GM23338 (cell line): ENCODE measurements at regions not wholly inside any gene's neighbourhood (a gene's known extent, or its start where the extent isn't known, plus 50 kb on each side); places are given as distances from the start of the nearest gene placed in this dataset.

Experiments used
- ATAC-seq: fragments of 200-7000 bp; cut with Tn5 transposase; 3 replicates; pipeline ENCODE4 v1.9.1; 2020
- DNase-seq: peaks from one replicate; pipeline ENCODE4 v3.0.0-alpha.2; 2015; ENCODE audit warnings: low spot score
- H2AFZ ChIP-seq: fragments of 200-600 bp; sonication (generic); 2 replicates; pipeline ENCODE4 v1.8.0; 2016; ENCODE audit warnings: antibody characterized with exemption, mild to moderate bottlenecking, moderate library complexity
- H3F3A ChIP-seq: fragments of 200-600 bp; sonication (generic); replicated peaks from 2 replicates; pipeline ENCODE4 v1.8.0; 2017; ENCODE audit warnings: antibody characterized with exemption, mixed run types, low read depth
- H3K27ac ChIP-seq: fragments of 200-600 bp; sonication (generic); 2 replicates; pipeline ENCODE4 v1.6.1; 2016; ENCODE audit warnings: low read depth
- H3K27me3 ChIP-seq: fragments of 200-600 bp; sonication (generic); 2 replicates; pipeline ENCODE4 v1.8.0; 2016; ENCODE audit warnings: mild to moderate bottlenecking, mixed run types, moderate library complexity; ENCODE audit not compliant: insufficient read depth
- H3K36me3 ChIP-seq: fragments of 200-600 bp; sonication (generic); 2 replicates; pipeline ENCODE4 v1.8.0; 2016; ENCODE audit warnings: mild to moderate bottlenecking; ENCODE audit not compliant: insufficient read depth
- H3K4me1 ChIP-seq: fragments of 200-600 bp; sonication (generic); 2 replicates; pipeline ENCODE4 v1.8.0; 2016; ENCODE audit warnings: mild to moderate bottlenecking, moderate library complexity; ENCODE audit not compliant: insufficient read depth
- H3K4me2 ChIP-seq: fragments of 200-600 bp; sonication (generic); 2 replicates; pipeline ENCODE4 v1.7.1; 2017; ENCODE audit warnings: mixed run types
- H3K4me3 ChIP-seq: fragments of 200-600 bp; sonication (generic); 2 replicates; pipeline ENCODE4 v1.6.1; 2016; ENCODE audit warnings: mixed run types
- H3K79me2 ChIP-seq: fragments of 200-600 bp; sonication (generic); replicated peaks from 2 replicates; pipeline ENCODE4 v1.8.0; 2017; ENCODE audit warnings: mild to moderate bottlenecking; ENCODE audit not compliant: insufficient read depth
- H3K9me2 ChIP-seq: fragments of 200-600 bp; sonication (generic); 2 replicates; pipeline ENCODE4 v1.8.0; 2017; ENCODE audit not compliant: insufficient read depth
- H4K20me1 ChIP-seq: fragments of 200-600 bp; sonication (generic); replicated peaks from 2 replicates; pipeline ENCODE4 v1.8.0; 2017; ENCODE audit warnings: mild to moderate bottlenecking; ENCODE audit not compliant: insufficient read depth
- H3K27ac Mint-ChIP-seq: 2 replicates; pipeline ENCODE4 v1.8.0; 2020; ENCODE audit warnings: inconsistent platforms, mild to moderate bottlenecking, moderate library complexity, mixed read lengths
- H3K27me3 Mint-ChIP-seq: 3 replicates; pipeline ENCODE4 v1.8.0; 2022; ENCODE audit warnings: low read depth, mild to moderate bottlenecking, moderate library complexity, mixed read lengths, inconsistent platforms; ENCODE audit not compliant: insufficient read depth, poor library complexity
- H3K36me3 Mint-ChIP-seq: 3 replicates; pipeline ENCODE4 v1.8.0; 2021; ENCODE audit warnings: low read depth, mild to moderate bottlenecking, inconsistent platforms, moderate library complexity, mixed read lengths
- H3K4me1 Mint-ChIP-seq: 3 replicates; pipeline ENCODE4 v1.8.0; 2020; ENCODE audit warnings: mild to moderate bottlenecking, inconsistent platforms, mixed read lengths
- H3K4me3 Mint-ChIP-seq: 3 replicates; pipeline ENCODE4 v1.8.0; 2021; ENCODE audit warnings: moderate library complexity, mild to moderate bottlenecking, inconsistent platforms, mixed read lengths
- H3K9me3 Mint-ChIP-seq: 3 replicates; pipeline ENCODE4 v1.8.0; 2020; ENCODE audit warnings: moderate library complexity, mild to moderate bottlenecking, inconsistent platforms, mixed read lengths
- CREB1 ChIP-seq: fragments of 250-450 bp; sonication (Bioruptor Pico); IDR thresholded peaks from 2 replicates; pipeline ENCODE4 v1.5.0; 2020; ENCODE audit warnings: low read depth, mild to moderate bottlenecking, moderate library complexity
- CTCF ChIP-seq, 2 experiments: fragments of 200-600 bp in 1 of 2; sonication (generic) in 1 of 2; conservative IDR thresholded peaks; 2 replicates each; pipeline versions ENCODE4 v1.5.1 to v1.6.1; 2016 to 2017; ENCODE audit warnings: antibody characterized with exemption in 2 of 2, low read depth in 2 of 2, mild to moderate bottlenecking in 2 of 2, moderate library complexity in 1 of 2
- ETS1 ChIP-seq: IDR thresholded peaks from 2 replicates; pipeline ENCODE4 v1.6.1; 2016; ENCODE audit warnings: antibody characterized with exemption
- EZH2 ChIP-seq: fragments of 200-600 bp; sonication (generic); IDR thresholded peaks from one replicate; pipeline ENCODE4 v1.8.0; 2017; ENCODE audit warnings: antibody characterized with exemption, mild to moderate bottlenecking, low read depth; ENCODE audit not compliant: unreplicated experiment
- EZH2phosphoT487 ChIP-seq: fragments of 200-600 bp; sonication (generic); IDR thresholded peaks from one replicate; pipeline ENCODE4 v1.8.1; 2018; ENCODE audit warnings: antibody characterized with exemption; ENCODE audit not compliant: unreplicated experiment
- JUNB ChIP-seq: IDR thresholded peaks from one replicate; pipeline ENCODE4 v1.6.1; 2016; ENCODE audit warnings: antibody characterized with exemption; ENCODE audit not compliant: unreplicated experiment
- NANOG ChIP-seq: IDR thresholded peaks from 2 replicates; pipeline ENCODE4 v1.6.1; 2016; ENCODE audit warnings: antibody characterized with exemption, borderline replicate concordance
- POLR2AphosphoS5 ChIP-seq: IDR thresholded peaks from 2 replicates; pipeline ENCODE4 v1.6.1; 2016; ENCODE audit warnings: antibody characterized with exemption, low read depth
- REST ChIP-seq: IDR thresholded peaks from one replicate; pipeline ENCODE4 v1.6.1; 2018; ENCODE audit warnings: antibody characterized with exemption; ENCODE audit not compliant: unreplicated experiment
- STAT1 ChIP-seq: IDR thresholded peaks from one replicate; pipeline ENCODE4 v1.6.1; 2016; ENCODE audit warnings: antibody characterized with exemption; ENCODE audit not compliant: unreplicated experiment
- ZNF114 ChIP-seq: fragments of 250-450 bp; sonication (Bioruptor Pico); IDR thresholded peaks from 2 replicates; pipeline ENCODE4 v1.5.0; 2020; ENCODE audit warnings: mild to moderate bottlenecking, moderate library complexity
- ZNF331 ChIP-seq: fragments of 250-450 bp; sonication (Bioruptor Pico); IDR thresholded peaks from 2 replicates; pipeline ENCODE4 v1.5.0; 2020; ENCODE audit warnings: low read depth, mild to moderate bottlenecking, moderate library complexity
- ZNF462 ChIP-seq: fragments of 250-450 bp; sonication (Bioruptor Pico); IDR thresholded peaks from 2 replicates; pipeline ENCODE4 v1.5.0; 2020; ENCODE audit warnings: mild to moderate bottlenecking, moderate library complexity

- Histone ChIP-seq H3K4me3 (no peak overlapping the region), H2AFZ (no peak overlapping the region), H3K9me2 (0 out of 2 replicates have a peak, but pooled peaks cover 4% of the 10 kb centered on the region), H3K79me2 (no peaks in the 10 kb centered on the region), H3K4me1 (no peaks in the 10 kb centered on the region), H3K36me3 (no peaks in the 10 kb centered on the region; the same call in 1 of the 2 replicates), H4K20me1 (no peaks in the 10 kb centered on the region), H3F3A (no peaks in the 10 kb centered on the region), H3K27me3 (no peaks in the 10 kb centered on the region), H3K27ac (no peak overlapping the region), H3K4me2 (no peak overlapping the region)
- no peak for TF ChIP-seq STAT1
- TF ChIP-seq POLR2AphosphoS5: no peak
- TF ChIP-seq EZH2phosphoT487: no peak
- no peak for TF ChIP-seq JUNB
- TF ChIP-seq ZNF114 (CRISPR knock-in tag): no peak
- TF ChIP-seq ETS1: no peak
- no peak for TF ChIP-seq REST
- no peak for TF ChIP-seq CTCF (conservative IDR thresholded peaks at IDR 0.05; ENCODE audit: low read depth in 2 of 2)
- no peak for TF ChIP-seq NANOG
- TF ChIP-seq EZH2: no peak
- TF ChIP-seq ZNF331 (CRISPR knock-in tag): no peak
- no peak for TF ChIP-seq CREB1 (CRISPR knock-in tag)
- TF ChIP-seq ZNF462 (CRISPR knock-in tag): no peak
- H3K36me3 Mint-ChIP-seq: peaks cover 8% of the 10 kb centered on the region; the same call in 2 of the 3 replicates
- no peak overlapping the region for H3K27ac Mint-ChIP-seq
- H3K4me1 Mint-ChIP-seq: no peaks in the 10 kb centered on the region
- H3K9me3 Mint-ChIP-seq: peaks cover 23% of the 10 kb centered on the region
- ATAC-seq (no peak), DNase-seq (no peak)
- no peak overlapping the region for H3K4me3 Mint-ChIP-seq
- peaks cover 2% of the 10 kb centered on the region for H3K27me3 Mint-ChIP-seq
Observed at GRCh38 chr19:29457413-29457812, 68.4 kb upstream of the VSTM2B start.
